WTC11 (cell line): ENCODE measurements at regions not wholly inside any gene's neighbourhood (a gene's known extent, or its start where the extent isn't known, plus 50 kb on each side); places are given as distances from the start of the nearest gene placed in this dataset.

Experiments
- CTCF ChIP-seq: fragments of 200-600 bp; IDR thresholded peaks from 2 replicates; pipeline ENCODE4 v1.8.0; 2022; ENCODE audit warnings: antibody characterized with exemption
- NR2C2 ChIP-seq: sonication (generic); formaldehyde crosslinking; IDR thresholded peaks from 2 replicates; pipeline ENCODE4 v1.8.0; 2022; ENCODE audit warnings: mild to moderate bottlenecking, missing genetic modification reagents

- TF ChIP-seq CTCF, result no peak
- no peak for TF ChIP-seq NR2C2 (CRISPR knock-in tag)
These were observed 377.1 kb upstream of the PROK2 start for GRCh38 chr3:72161881-72162595.
